ENCODE measurements at regions not wholly inside any gene's neighbourhood (a gene's known extent, or its start where the extent isn't known, plus 50 kb on each side); places are given as distances from the start of the nearest gene placed in this dataset.

- TF ChIP-seq ZNF592 (IDR thresholded peaks at IDR 0.05) (no peak), ASH2L (IDR thresholded peaks at IDR 0.05; ENCODE audit: borderline replicate concordance, low read depth) (no peak), NR2C2 (IDR thresholded peaks at IDR 0.05; ENCODE audit: borderline replicate concordance, control insufficient read depth, insufficient read length, low read depth) (no peak), USF1 (IDR thresholded peaks at IDR 0.05; ENCODE audit: borderline replicate concordance, extremely low read length, insufficient read depth, low read depth, low read length) (no peak), TAF1 (IDR thresholded peaks at IDR 0.05; ENCODE audit: borderline replicate concordance, low read depth, low read length) (no peak), MYC (IDR thresholded peaks at IDR 0.05; ENCODE audit: insufficient read depth, insufficient read length, insufficient replicate concordance, low read length, severe bottlenecking) (no peak), KAT2A (conservative IDR thresholded peaks at IDR 0.05; ENCODE audit: control insufficient read depth, low read depth, low read length) (no peak), TCF12 (IDR thresholded peaks at IDR 0.05; ENCODE audit: low read depth, low read length) (no peak), RCOR1 (conservative IDR thresholded peaks at IDR 0.05; ENCODE audit: low read depth, low read length) (no peak), LARP7 (IDR thresholded peaks at IDR 0.05) (no peak), SIN3A (IDR thresholded peaks at IDR 0.05; ENCODE audit: low read depth, low read length) (no peak), ATF7 (IDR thresholded peaks at IDR 0.05; ENCODE audit: low read depth) (no peak), CBX3 (IDR thresholded peaks at IDR 0.05; ENCODE audit: borderline replicate concordance, low read depth) (no peak)
Observed at GRCh38 chr4:20020056-20020455, 231.6 kb upstream of the SLIT2 start (continued).

All from GM12878 (cell line).